Activated CD4-positive, alpha-beta T cell treated with anti-CD3 and anti-CD28 coated beads, Interleukin-2, Interleukin-4, amounts not matched to agents 100 ng/mL and 50 ng/mL, durations not matched to agents 16 hours and 8 hours (primary cell): ENCODE measurements at regions not wholly inside any gene's neighbourhood (a gene's known extent, or its start where the extent isn't known, plus 50 kb on each side); places are given as distances from the start of the nearest gene placed in this dataset.

Source experiments
- DNase-seq: peaks from one replicate; pipeline ENCODE4 v3.0.0-alpha.2; 2020; ENCODE audit warnings: low spot score

GRCh38 chr15:69843276-69843899 is 254.3 kb downstream of the TLE3 start:
- no peak for DNase-seq

- no peak for DNase-seq
Observed at GRCh38 chr15:69843900-69844304, 253.8 kb downstream of the TLE3 start.

DNA sequence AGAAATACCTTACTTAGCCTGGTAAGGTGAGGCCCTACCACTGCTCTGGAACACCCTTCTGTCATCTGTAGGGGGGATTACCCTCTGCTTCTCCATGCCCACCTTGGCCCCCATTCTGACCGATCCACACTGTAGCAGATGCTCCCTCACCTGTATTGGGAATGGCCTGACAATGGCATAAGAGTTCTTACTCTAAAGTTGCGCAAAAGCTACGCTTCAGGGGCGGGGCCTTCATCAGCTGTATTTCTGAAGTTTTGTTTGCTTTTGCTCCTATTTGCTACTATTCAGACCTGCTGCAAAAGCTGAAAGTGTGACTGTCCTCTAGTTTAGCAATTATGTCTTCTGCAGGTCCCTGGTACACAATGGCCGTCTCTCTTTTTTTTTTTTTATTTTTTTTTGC is 252.6 kb downstream of the TLE3 start:
- DNase-seq: no peak

- DNase-seq: no peak
Observed at GRCh38 chr15:69847625-69848024, 250.1 kb downstream of the TLE3 start.

DNA sequence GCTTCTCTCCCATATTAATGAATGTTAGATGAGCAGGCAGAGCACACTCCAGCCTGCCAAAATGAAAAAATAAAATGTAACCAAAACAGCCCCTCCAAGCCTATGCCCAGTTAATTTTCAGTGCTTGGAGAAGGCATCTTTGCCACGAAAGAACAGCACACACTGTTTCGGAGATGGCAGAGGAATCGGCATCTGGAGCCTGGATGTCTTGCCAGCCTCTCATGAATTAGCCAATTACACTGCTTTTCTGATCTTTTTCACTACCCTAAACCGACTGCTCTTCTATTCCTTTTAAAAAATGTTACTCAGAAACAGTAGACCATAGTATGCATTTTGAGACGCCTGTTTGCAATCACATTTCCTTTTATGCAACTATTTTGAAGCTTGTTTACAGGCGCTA is 249.6 kb downstream of the TLE3 start:
- DNase-seq: no peak

- DNase-seq: peak; percentile 13
Observed at GRCh38 chr15:69848551-69849231, 249.0 kb downstream of the TLE3 start.

DNA sequence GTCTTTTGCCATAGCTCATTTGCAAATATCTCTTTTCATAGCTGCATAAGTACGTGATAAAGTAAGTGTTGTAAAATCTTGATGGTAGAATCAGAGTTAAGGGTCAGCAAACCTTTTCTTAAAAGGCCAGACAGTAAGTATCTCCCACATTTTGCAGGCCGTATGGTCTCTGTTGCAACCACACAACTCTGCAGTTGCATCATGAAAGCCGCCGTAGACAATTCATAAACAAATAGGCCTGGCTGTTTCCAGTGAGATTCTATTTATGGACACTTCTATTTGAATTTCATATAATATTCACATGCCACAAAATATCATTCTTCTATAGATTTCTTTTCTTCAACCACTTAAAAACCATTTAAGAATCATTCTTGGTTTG is 248.5 kb downstream of the TLE3 start:
- no peak for DNase-seq

GRCh38 chr15:69852482-69852881 is 245.2 kb downstream of the TLE3 start:
- DNase-seq: no peak

GRCh38 chr15:69852916-69853315 is 244.8 kb downstream of the TLE3 start:
- no peak for DNase-seq

DNA sequence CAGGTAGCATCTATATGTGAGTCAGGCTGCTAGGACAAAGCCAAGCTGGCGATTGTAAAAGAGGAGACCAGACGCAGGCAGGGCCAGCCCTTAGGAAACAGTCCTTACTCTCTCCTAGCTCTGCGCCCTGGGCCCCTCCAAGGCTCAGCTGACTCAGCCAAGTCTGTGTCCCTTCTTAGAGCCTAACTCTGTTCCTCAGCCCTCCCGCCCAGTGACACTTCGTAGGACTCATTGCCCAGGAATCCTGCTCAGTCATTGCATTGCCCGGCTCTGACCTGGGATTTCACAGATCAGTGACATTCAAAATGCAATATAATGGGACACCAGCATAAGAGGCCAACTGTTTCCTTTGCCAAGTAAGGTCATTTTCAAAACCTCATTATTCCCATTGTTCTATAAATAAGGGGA is 244.2 kb downstream of the TLE3 start:
- DNase-seq: no peak

- no peak for DNase-seq
Observed at GRCh38 chr15:69854001-69854400, 243.7 kb downstream of the TLE3 start.

DNA sequence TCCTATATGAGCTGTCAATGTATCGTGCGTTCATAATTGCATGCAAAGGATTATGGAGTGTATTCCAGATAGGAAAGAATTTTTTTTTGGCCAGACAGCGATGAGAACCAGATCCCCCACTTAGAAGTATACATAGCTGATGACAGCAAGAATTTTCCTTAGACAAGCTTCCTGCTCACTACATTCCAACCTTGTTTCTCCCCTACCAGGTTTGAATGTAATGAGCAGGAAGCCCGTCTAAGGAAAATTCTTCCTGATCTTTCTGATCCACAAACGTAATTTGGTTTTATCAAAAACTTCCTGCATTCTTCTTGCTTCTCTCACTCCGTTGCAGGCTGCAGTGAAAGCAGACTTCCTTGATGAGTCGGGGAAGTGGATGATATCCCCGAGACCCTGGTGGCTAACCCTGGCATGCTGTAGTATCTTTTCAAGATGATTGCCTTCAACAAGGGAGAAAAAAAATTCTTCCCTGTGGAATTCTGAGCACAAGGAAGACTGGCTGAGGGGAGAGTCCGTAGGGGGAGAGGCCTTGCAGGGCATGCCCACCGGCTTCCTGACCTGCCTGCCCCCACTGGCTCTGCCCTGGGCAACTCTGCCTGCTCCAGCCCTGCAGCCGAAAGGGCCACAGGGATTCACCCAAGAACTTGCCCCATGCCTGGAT is 243.1 kb downstream of the TLE3 start:
- no peak for DNase-seq

- DNase-seq: no peak
Observed at GRCh38 chr15:69855258-69856000, 242.3 kb downstream of the TLE3 start.

DNA sequence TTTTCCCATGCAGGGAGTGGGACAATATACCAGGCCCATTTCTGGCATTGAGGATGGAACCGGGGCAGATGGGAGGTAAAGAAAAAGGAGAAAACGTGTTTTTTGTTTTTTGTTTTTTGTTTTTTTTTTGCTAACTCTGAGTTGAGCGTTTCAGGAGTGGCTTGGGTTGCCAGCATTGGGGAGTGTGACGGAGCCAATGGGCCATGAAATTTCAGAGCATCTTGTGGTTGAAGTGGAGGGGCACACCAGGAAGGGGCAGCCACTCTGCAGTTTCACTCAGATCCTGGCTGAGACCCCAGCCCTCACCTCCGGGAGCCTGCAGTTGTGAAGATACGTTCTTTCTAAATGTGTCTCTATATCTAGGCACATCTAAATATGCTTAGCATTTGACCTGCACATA is 240.5 kb downstream of the TLE3 start:
- no peak for DNase-seq

- DNase-seq: no peak
Observed at GRCh38 chr15:69857686-69858391, 239.9 kb downstream of the TLE3 start.

- DNase-seq: no peak
Observed at GRCh38 chr15:69858456-69858855, 239.3 kb downstream of the TLE3 start.

DNA sequence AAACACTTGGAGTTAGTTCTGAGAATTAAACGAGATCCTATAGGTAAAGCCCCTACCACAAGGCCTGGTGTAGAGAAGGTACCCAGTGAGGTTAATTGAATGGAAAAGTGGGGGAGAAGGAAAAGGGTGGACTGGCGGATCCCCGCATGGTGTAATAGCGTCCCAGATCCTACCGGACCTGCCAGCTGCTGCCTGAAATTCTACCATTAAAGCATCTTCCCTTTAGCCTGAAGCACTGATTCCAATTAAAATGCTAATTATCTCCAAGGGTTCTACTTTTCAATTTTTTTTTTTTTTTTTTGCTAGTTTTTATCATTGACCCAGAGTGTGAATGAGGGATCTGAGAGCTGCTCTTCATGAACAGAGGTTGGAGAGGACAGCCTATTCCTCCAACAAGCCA is 237.9 kb downstream of the TLE3 start:
- no peak for DNase-seq

DNA sequence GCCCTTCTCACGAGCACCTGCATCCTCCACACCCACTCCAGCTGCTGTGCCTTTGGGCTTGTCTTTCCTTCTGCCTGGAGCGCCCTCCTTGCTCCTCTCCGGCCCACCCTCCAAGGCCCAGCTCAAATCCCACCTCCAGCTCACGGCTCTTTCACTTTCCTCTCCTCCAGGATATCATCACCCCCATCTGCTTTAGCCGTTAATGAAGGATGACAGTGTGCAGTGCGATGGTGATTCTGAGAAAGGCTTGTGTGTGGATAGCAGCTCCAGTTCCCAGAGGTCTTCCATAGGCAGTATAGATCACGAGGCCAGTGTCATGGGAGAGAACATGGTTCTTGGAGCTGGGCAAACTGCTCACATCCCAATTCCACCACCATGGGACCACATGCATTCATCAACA is 237.4 kb downstream of the TLE3 start:
- no peak for DNase-seq

DNA sequence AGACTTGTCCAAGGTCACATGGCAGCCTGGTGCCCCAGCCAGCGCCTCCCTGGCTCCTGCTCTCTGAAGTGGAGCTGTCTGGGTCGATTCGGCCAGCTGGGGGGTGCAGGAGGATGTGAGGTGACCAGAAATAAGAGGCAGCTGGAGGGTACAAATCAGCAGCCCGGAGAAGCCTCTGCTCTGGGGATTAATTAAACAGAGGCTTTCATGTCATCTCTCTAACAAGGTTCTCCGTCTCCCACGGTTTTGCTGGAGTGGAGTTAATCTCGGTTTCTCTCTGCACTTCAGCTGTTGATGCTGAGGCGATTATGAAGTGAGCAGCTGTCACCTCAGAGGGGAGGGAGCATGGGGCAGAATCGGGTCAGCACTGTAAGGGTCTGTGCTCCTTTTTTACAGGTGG is 236.8 kb downstream of the TLE3 start:
- no peak for DNase-seq

DNA sequence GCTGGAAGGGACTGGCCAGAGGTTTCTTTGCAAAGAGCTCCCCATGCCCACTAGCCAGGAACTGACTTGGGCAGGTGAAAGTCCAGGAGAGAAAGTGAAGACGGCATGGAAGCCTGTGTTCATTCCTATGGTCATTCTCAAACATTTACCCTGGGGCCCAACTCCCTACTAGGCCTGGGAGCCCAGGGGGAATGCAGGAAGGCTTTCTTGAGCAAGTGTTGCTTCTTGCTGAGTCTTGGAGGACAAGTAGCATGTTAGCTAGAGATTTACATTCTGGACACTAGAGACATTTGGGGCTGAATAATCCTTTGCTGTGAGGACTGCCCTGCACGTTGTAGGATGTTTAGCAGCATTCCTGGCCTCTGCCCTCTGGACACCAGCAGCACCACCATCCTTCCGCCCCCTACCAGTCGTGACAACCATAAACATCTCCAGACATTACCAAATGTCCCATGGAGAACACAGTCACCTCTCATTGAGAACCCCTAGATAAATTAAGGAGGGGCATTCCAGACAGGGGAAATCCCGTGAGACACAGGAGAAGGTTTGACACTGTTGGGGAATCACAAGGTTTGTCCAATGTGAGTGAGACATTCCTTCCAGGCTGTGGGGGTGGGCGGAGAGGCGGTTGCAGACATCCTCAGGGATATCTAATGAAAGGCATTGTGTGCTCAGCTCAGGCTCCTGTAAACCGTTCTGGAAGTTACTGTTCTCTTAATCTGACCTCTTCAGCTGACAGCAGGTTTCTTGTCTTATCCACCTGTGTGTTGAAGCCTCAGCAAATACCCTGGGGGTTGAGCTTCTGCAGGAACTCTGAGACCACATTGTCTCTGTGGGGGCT is 236.2 kb downstream of the TLE3 start:
- DNase-seq: no peak

DNA sequence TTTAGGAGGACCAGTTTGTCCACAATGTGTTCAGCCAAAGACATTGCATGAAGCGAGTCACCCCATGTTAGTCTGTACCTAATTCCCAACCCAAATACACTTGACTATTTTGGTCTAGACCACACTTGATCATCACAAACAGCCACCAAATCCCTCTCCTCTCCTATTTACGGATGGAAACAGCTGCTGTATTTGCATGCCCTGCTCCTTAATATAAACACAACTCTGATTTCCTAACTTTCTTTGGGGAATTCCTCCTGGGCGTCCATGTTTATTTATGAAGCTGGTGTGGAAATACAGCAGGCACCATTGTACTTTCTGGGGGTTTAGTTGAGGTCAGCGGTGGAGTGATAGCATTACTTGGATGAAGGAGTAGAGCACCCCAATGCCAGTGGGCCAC is 235.2 kb downstream of the TLE3 start:
- no peak for DNase-seq
